HG02588 (cell line): ENCODE measurements at regions not wholly inside any gene's neighbourhood (a gene's known extent, or its start where the extent isn't known, plus 50 kb on each side); places are given as distances from the start of the nearest gene placed in this dataset.

ENCODE experiments used
- ATAC-seq: cut with Tn5 transposase; IDR thresholded peaks from one replicate; pipeline ENCODE4 v1.9.1; 2021; ENCODE audit warnings: mild to moderate bottlenecking, moderate library complexity; ENCODE audit not compliant: unreplicated experiment

DNA sequence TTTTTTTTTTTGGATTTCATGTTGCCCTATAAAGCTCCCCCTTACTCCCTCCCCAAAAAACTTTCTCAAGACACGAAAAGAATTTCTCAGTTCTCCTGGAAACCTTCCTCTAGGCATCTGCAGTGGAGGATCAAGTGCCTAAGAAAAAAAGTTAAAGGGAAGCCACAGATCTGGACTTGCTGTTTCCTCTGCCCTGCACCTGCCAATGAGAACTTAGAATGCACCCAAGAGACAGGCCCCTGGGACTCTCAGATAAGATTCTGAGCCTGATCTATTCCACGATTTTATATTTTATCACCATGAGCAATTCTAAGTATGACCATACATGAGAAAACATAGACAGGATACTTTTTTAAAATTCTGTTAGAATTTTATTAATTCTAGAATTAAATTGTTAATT is 728.9 kb downstream of the BCL11B start:
- ATAC-seq = no peak

- no peak for ATAC-seq
These were observed 727.8 kb downstream of the BCL11B start for GRCh38 chr14:98544174-98544573.

GRCh38 chr14:98545181-98545580 is 726.8 kb downstream of the BCL11B start:
- ATAC-seq = no peak

DNA sequence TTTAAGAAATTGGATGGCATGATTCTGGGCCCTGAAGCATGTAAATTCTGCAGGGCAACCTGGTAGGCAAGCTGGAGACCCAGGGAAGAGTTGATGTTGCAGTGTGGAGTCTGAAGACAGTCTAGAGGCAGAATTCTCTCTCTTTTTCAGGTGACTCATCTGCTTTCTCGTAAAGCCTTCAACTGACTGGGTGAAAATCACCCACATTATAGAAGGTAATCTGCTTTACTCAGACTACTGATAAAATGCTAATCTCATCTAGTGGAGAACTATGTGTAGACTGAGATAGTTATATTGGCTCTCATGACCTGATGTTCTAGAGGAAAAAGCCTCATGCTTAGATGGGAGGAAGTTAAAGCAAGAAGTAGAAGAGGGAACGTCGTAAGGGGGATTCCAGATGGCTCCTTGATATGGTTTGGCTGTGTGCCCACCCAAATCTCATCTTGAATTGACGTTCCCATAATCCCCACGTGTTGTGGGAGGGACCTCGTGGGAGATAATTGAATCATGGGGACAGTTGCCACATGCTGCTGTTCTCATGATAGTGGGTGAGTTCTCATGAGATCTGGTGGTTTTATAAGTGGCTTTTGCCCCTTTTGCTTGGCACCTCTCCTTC is 723.8 kb downstream of the BCL11B start:
- ATAC-seq = no peak

GRCh38 chr14:98551028-98551427 is 721.0 kb downstream of the BCL11B start:
- ATAC-seq = no peak

- no peak for ATAC-seq
These were observed 716.6 kb downstream of the BCL11B start for GRCh38 chr14:98555440-98555839.

GRCh38 chr14:98564006-98564405 is 708.0 kb downstream of the BCL11B start:
- ATAC-seq = no peak

DNA sequence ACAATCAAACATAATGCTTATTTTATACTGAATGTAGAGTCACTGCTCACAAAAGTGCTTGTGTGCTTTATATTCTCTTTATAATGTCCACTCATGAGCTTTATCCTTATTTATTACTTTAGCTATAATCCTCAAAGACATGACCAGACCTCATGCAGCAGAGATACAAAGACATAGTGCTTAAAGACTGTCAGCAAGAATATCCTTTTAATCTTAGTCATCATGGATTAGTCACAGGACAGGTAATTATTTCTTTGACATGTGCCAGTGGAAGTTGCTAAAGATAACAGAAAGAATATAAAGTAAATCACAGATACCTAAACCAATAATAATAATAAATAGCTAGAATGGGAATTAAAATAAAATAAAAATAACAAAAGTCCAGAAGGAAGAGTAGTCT is 707.5 kb downstream of the BCL11B start:
- no peak for ATAC-seq

DNA sequence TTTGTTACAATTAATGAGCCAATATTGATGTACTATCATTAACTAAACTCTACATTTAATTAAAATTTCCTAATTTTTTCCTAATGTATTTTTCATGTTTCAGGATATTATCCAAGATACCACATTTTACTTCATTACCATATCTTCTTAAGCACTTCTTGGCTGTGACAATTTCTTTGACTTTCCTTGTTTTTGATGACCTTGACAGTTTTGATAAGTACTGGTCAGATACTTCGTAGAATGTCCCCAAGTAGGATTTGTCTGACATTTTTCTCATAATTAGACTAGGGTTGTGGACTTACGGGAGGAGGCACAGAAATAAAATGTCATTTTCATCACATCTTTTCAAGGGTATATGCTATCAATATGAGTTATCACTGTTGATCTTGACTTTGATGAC is 700.9 kb downstream of the BCL11B start:
- ATAC-seq = no peak

DNA sequence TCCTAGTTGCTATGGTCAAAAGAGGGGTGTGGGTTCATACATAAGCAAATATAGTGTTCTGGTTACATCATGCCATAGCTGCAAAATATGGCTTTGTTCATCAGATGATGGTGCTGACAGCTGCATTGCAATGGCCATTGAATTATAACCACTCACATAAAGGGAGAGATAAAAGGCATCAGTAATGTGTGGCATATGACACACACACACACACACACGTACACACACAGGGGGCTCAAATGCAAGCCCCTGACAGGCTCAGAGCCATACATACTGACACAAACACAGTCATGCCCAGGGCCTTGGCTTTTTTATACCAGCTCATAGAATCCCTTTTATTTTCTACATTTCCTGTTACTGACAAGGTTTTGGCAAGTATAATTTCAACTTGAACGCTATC is 698.9 kb downstream of the BCL11B start:
- no peak for ATAC-seq

DNA sequence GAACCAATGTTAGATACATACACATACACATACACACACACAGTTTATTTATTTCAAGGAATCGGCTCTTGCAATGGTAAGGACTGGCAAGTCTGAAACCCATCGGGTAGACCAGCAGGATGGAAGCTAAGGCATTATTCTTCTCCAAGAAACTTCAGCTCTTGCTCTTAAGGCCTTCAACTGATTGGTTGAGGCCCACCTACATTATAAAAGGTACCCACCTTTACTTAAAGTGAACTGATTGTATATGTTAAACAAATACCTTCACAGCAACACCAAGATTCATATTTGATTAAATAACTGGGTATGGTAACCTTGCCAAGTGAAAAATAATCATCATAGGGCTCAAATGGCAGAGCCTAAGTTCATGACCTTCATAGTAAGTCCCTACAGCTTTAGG is 695.5 kb downstream of the BCL11B start:
- no peak for ATAC-seq

DNA sequence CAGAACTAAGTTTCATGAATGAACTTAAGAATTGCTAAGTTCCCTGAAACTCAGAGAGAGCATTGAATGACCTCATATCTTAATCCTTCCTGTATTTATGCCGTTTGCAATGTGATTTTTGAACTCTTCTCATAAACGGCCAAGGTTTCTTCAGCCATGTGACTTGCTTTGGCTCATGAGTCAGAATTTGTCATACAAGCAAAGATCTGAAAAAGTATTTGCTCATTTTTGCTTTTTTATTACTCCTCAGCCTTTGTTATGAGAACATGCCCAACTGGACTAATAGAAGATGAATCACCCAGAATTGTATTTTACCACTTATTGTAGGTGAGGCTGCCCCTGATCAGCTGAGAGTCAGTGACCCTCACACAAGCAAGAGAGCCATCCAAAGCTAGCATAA is 693.8 kb downstream of the BCL11B start:
- ATAC-seq = no peak

DNA sequence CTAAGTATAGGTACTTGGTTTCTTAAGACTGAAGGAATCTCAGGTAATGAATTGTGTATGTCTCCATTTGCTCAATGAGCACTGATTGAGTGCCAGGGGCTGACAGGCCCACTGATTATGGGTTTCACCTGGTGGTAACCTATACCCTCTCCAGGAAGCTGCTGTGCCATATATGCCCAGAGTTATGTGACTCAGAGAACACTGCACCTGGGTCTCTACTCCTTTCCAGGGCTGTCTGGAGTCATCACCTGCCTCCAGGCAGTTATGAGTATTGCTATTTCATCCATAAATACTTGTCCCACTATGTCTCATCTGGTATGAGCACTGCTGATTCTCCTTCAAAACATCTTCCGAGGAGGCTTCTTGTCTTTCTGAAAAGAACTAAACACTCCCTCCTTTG is 692.9 kb downstream of the BCL11B start:
- ATAC-seq = no peak

DNA sequence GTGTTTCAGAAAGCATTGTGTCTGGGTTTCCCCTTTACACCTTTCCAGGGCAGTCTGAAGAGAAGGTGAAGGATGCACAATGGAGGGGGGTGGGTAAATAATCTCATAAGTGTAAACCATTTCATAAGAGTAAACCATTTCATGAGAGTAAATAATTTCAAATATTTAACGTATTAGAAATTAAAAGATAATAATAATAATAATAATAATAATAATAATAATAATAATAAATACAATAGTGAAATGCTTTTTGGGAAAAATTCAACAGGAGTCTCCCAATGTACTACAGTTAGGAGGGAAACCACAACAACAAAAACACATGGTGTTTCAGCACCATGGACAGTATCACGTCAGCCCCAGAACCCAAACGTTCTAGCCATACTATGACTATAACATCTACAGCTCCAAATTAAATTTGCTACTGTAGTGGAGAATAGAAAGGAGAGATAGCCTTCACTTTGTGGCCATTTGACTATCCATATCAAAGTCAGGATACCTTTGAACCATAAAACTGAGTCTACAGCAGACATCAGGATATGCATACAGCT is 691.8 kb downstream of the BCL11B start:
- ATAC-seq = no peak

DNA sequence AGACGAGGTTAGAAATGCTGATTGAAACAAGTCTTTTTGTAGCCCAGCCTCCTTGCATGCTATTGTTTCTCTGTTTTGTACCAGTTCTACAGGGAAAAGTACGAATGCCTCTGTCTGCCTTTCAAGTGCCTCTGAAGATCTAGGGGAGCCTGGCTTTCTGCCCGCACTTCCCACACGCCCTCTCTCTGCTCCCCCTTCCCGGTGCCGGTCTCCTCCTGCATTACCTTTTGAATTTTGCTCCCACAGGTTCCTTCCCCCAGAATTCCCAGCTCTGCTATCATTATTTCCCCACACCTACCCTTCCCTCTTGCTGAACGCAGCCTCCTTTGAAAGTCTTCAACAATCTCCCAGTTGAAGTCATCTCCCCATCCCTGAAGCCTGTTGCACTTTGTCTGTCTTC is 689.7 kb downstream of the BCL11B start:
- no peak for ATAC-seq

DNA sequence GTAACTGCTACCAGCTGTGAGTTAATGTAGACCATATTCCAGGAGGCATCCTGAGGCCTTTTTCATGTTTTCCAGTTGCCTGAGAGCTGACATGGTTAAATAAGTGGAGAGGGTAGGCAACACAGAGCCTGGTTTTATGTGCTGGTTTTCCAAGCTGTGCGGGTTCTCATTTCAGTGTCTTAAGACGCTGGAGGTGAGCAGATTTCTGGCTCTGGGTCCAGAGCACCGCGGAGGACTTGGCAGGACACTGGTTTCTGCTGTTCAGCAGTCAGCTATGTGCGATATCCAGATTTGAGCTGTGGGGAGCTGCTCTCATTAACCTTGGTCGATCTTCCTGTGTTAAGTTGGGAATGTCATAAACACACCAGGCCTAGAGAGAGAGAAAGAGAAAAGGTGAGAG is 680.8 kb downstream of the BCL11B start:
- no peak for ATAC-seq

GRCh38 chr14:98592611-98593170 is 679.3 kb downstream of the BCL11B start:
- no peak for ATAC-seq

DNA sequence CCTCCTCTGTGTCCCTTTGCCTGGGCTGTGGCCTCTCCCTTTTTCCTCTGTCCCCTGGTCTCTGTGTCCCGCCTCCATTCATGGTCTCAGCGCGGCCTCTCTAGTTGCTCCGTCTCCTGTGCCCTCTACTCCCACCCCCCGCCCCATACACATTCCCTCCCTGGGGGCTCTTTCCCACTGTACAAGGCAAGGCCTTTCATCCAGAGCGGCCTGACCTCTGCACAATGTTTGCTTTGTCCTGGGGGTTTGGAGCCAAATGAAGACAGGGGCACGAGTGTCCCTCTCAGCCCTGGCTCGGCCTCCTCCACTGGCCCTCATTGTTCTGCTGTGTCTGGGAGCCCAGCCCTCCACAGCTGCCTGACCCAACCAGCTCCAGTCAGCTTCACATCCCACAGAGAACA is 678.6 kb downstream of the BCL11B start:
- ATAC-seq = no peak

DNA sequence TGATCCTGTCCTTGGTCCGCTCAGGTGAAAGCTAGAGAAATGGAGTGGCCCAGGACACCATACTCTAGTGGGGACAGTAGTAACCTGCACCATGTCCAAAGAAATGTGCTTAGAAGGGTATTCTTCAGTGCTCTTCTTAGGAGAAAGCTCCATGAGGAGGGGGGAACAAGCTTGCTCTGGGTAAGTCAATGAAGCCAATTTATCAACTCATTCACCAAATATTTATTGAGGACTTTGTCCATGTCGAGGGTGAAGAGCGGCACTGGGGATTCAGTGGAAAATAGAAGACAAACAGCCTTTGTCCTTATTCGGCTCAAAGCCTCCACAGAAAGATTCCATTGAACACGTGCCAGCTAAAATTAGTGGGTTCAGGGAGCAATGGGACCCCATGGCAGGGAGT is 677.8 kb downstream of the BCL11B start:
- no peak for ATAC-seq

DNA sequence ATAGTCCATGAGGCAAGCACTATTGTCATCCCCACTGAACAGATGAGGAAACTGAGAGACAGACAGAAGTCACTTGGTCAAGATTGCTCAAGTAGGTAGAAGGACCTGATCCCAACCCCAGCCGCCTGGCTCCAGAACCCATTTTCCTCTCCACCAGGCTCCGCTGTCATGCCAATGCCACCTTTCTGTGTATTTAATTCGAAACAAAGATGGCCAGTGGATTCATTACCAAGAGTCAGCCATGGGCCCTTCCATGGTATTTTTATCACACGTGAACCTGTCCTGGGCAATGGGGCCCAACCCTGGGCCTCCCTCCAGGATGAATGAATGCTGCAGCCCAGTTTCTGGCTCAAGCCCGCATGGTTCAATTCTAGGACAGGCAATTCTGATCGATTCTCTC is 673.4 kb downstream of the BCL11B start:
- no peak for ATAC-seq

DNA sequence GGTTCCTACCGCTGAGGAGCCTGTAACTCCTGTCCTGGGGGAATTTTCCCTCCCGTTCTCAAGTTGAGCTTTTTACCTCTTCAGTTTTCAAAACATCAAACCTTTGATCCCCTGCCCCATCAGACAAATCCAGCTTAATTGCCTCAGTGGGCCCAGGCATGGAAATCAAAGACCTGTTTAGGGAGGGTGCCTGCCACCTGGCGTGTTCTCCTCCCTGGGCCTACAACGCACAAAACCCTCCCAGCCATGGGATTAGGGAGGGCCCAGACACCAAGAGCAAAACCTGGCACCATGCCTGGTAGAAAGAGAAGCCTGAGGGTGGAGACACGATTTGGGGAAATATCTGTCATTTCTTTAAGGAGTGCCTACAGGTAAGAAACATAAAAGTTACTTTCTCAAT is 672.9 kb downstream of the BCL11B start:
- no peak for ATAC-seq

DNA sequence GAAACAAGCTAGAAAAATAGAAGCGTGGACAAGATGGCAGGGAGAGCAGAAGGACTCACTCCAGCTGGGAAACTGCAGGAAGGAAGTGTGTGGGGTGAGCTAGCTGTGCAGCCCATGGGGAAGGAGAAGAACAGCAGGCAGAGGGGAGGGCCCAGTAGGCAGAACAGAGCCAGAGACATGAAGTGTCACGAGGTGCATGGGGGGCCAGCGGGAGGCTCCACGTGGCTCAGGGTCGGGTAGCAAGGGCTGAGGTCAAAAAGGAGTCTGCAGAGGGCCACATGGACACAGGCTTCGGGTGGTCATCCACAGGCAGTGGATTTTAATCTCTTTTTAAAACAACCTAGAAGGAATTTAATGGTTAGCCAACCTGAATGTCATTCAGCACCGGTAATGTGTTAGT is 669.0 kb downstream of the BCL11B start:
- no peak for ATAC-seq

- no peak for ATAC-seq
These were observed 667.0 kb downstream of the BCL11B start for GRCh38 chr14:98605043-98605442.
